Activated naive CD8-positive, alpha-beta T cell treated with anti-CD3 and anti-CD28 coated beads, Interleukin-2, amount 10 ng/mL, durations not matched to agents 7 days and 5 days (primary cell): ENCODE measurements at regions not wholly inside any gene's neighbourhood (a gene's known extent, or its start where the extent isn't known, plus 50 kb on each side); places are given as distances from the start of the nearest gene placed in this dataset.

Experiments used
- ATAC-seq: fragments of 150-1000 bp; cut with Tn5 transposase; one replicate; pipeline ENCODE4 v1.10.0; 2021; ENCODE audit warnings: low read depth, moderate library complexity
- POLR2A ChIA-PET: fragments of 350-600 bp; sonication (Branson Sonifier 250); formaldehyde crosslinking; loops from one replicate; lab custom pipeline; 2021; ENCODE audit warnings: antibody characterized with exemption; lab: Charles Lee
- DNase-seq: peaks from one replicate; pipeline ENCODE4 v3.0.0; 2021
- H3K27ac Mint-ChIP-seq: one replicate; pipeline ENCODE4 v1.8.0; 2022; ENCODE audit warnings: mild to moderate bottlenecking, mixed read lengths
- H3K27me3 Mint-ChIP-seq: one replicate; pipeline ENCODE4 v1.8.0; 2022; ENCODE audit warnings: mild to moderate bottlenecking, moderate library complexity, mixed read lengths
- H3K36me3 Mint-ChIP-seq: one replicate; pipeline ENCODE4 v1.8.0; 2021; ENCODE audit warnings: mild to moderate bottlenecking, mixed read lengths
- H3K4me1 Mint-ChIP-seq: one replicate; pipeline ENCODE4 v1.8.0; 2021; ENCODE audit warnings: mixed read lengths
- H3K4me3 Mint-ChIP-seq: one replicate; pipeline ENCODE4 v1.8.0; 2022; ENCODE audit warnings: mild to moderate bottlenecking, moderate library complexity, mixed read lengths
- H3K9me3 Mint-ChIP-seq: one replicate; pipeline ENCODE4 v1.8.0; 2021; ENCODE audit warnings: mixed read lengths

- H3K4me1 Mint-ChIP-seq: no peaks in the 10 kb centered on the region
- DNase-seq: no peak
- H3K4me3 Mint-ChIP-seq: no peak overlapping the region
- no peak overlapping the region for H3K27ac Mint-ChIP-seq
- H3K27me3 Mint-ChIP-seq: no peaks in the 10 kb centered on the region
- no peaks in the 10 kb centered on the region for H3K36me3 Mint-ChIP-seq
- H3K9me3 Mint-ChIP-seq: no peaks in the 10 kb centered on the region
- POLR2A ChIA-PET: no interaction called here
- ATAC-seq: no peak
Measured at GRCh38 chr3:181764544-181764943, 52.8 kb downstream of the SOX2 start.

- ATAC-seq (no peak), DNase-seq (no peak)
- no peaks in the 10 kb centered on the region for H3K9me3 Mint-ChIP-seq
- no peaks in the 10 kb centered on the region for H3K4me1 Mint-ChIP-seq
- H3K27me3 Mint-ChIP-seq: no peaks in the 10 kb centered on the region
- H3K27ac Mint-ChIP-seq: no peak overlapping the region
- H3K36me3 Mint-ChIP-seq: no peaks in the 10 kb centered on the region
- POLR2A ChIA-PET: no interaction called here
- no peak overlapping the region for H3K4me3 Mint-ChIP-seq
Measured at GRCh38 chr3:181770296-181770695, 58.6 kb downstream of the SOX2 start.

- no peak overlapping the region for H3K4me3 Mint-ChIP-seq
- no peaks in the 10 kb centered on the region for H3K36me3 Mint-ChIP-seq
- H3K27ac Mint-ChIP-seq: no peak overlapping the region
- DNase-seq (no peak), ATAC-seq (no peak)
- POLR2A ChIA-PET: no interaction called here
- no peaks in the 10 kb centered on the region for H3K27me3 Mint-ChIP-seq
- H3K9me3 Mint-ChIP-seq: no peaks in the 10 kb centered on the region
- H3K4me1 Mint-ChIP-seq: no peaks in the 10 kb centered on the region
Measured at GRCh38 chr3:181771120-181771519, 59.4 kb downstream of the SOX2 start.

GRCh38 chr3:181772166-181772565 is 60.4 kb downstream of the SOX2 start:
- no peak for ATAC-seq
- Mint-ChIP-seq H3K9me3 (no peaks in the 10 kb centered on the region), H3K36me3 (no peaks in the 10 kb centered on the region), H3K4me1 (no peaks in the 10 kb centered on the region), H3K27me3 (no peaks in the 10 kb centered on the region), H3K4me3 (no peak overlapping the region), H3K27ac (no peak overlapping the region)
- DNase-seq: no peak
- POLR2A ChIA-PET: no interaction called here

- POLR2A ChIA-PET: no interaction called here
- H3K36me3 Mint-ChIP-seq: no peaks in the 10 kb centered on the region
- H3K9me3 Mint-ChIP-seq: peaks cover 1% of the 10 kb centered on the region
- H3K4me3 Mint-ChIP-seq: no peak overlapping the region
- ATAC-seq: no peak
- no peak for DNase-seq
- H3K4me1 Mint-ChIP-seq: no peaks in the 10 kb centered on the region
- H3K27ac Mint-ChIP-seq: no peak overlapping the region
- no peaks in the 10 kb centered on the region for H3K27me3 Mint-ChIP-seq
Measured at GRCh38 chr3:181773921-181774320, 62.2 kb downstream of the SOX2 start.

GRCh38 chr3:181782306-181782954 is 70.7 kb downstream of the SOX2 start:
- Mint-ChIP-seq H3K27ac (no peak overlapping the region), H3K36me3 (no peaks in the 10 kb centered on the region), H3K9me3 (peaks cover 1% of the 10 kb centered on the region), H3K4me1 (no peaks in the 10 kb centered on the region), H3K4me3 (no peak overlapping the region), H3K27me3 (no peaks in the 10 kb centered on the region)
- no peak for ATAC-seq
- DNase-seq: no peak
- POLR2A ChIA-PET: no interaction called here

- Mint-ChIP-seq H3K9me3 (no peaks in the 10 kb centered on the region), H3K36me3 (no peaks in the 10 kb centered on the region), H3K4me1 (no peaks in the 10 kb centered on the region), H3K27ac (no peak overlapping the region), H3K4me3 (no peak overlapping the region), H3K27me3 (peaks cover 3% of the 10 kb centered on the region)
- ATAC-seq (no peak), DNase-seq (no peak)
- POLR2A ChIA-PET: no interaction called here
Measured at GRCh38 chr3:181790561-181790960, 78.8 kb downstream of the SOX2 start.

- Mint-ChIP-seq H3K4me3 (no peak overlapping the region), H3K4me1 (no peaks in the 10 kb centered on the region), H3K27ac (no peak overlapping the region), H3K27me3 (peaks cover 3% of the 10 kb centered on the region), H3K9me3 (no peaks in the 10 kb centered on the region), H3K36me3 (no peaks in the 10 kb centered on the region)
- DNase-seq: no peak
- ATAC-seq: no peak
- POLR2A ChIA-PET: no interaction called here
Measured at GRCh38 chr3:181791056-181791955, 79.6 kb downstream of the SOX2 start.

GRCh38 chr3:181793006-181793405 is 81.3 kb downstream of the SOX2 start:
- H3K9me3 Mint-ChIP-seq: no peaks in the 10 kb centered on the region
- H3K27me3 Mint-ChIP-seq: peaks cover 3% of the 10 kb centered on the region
- no peaks in the 10 kb centered on the region for H3K4me1 Mint-ChIP-seq
- no peaks in the 10 kb centered on the region for H3K36me3 Mint-ChIP-seq
- ATAC-seq: no peak
- H3K4me3 Mint-ChIP-seq: no peak overlapping the region
- no peak overlapping the region for H3K27ac Mint-ChIP-seq
- no peak for DNase-seq
- POLR2A ChIA-PET: no interaction called here

- H3K36me3 Mint-ChIP-seq: no peaks in the 10 kb centered on the region
- ATAC-seq (no peak), DNase-seq (no peak)
- no peaks in the 10 kb centered on the region for H3K9me3 Mint-ChIP-seq
- H3K4me3 Mint-ChIP-seq: no peak overlapping the region
- POLR2A ChIA-PET: no interaction called here
- H3K27me3 Mint-ChIP-seq: peaks cover 3% of the 10 kb centered on the region
- no peaks in the 10 kb centered on the region for H3K4me1 Mint-ChIP-seq
- no peak overlapping the region for H3K27ac Mint-ChIP-seq
Measured at GRCh38 chr3:181794011-181794790, 82.5 kb downstream of the SOX2 start.

GRCh38 chr3:181796641-181797040 is 84.9 kb downstream of the SOX2 start:
- DNase-seq (no peak), ATAC-seq (no peak)
- H3K27me3 Mint-ChIP-seq: peaks cover 3% of the 10 kb centered on the region
- no peaks in the 10 kb centered on the region for H3K36me3 Mint-ChIP-seq
- H3K4me1 Mint-ChIP-seq: no peaks in the 10 kb centered on the region
- POLR2A ChIA-PET: no interaction called here
- H3K4me3 Mint-ChIP-seq: no peak overlapping the region
- H3K9me3 Mint-ChIP-seq: no peaks in the 10 kb centered on the region
- H3K27ac Mint-ChIP-seq: no peak overlapping the region

GRCh38 chr3:181797431-181797830 is 85.7 kb downstream of the SOX2 start:
- Mint-ChIP-seq H3K27ac (no peak overlapping the region), H3K4me1 (no peaks in the 10 kb centered on the region), H3K9me3 (no peaks in the 10 kb centered on the region), H3K36me3 (no peaks in the 10 kb centered on the region), H3K27me3 (peaks cover 3% of the 10 kb centered on the region), H3K4me3 (no peak overlapping the region)
- DNase-seq (no peak), ATAC-seq (no peak)
- POLR2A ChIA-PET: no interaction called here

GRCh38 chr3:181805703-181806102 is 94.0 kb downstream of the SOX2 start:
- Mint-ChIP-seq H3K36me3 (no peaks in the 10 kb centered on the region), H3K4me3 (no peak overlapping the region), H3K4me1 (no peaks in the 10 kb centered on the region), H3K27me3 (no peaks in the 10 kb centered on the region), H3K9me3 (no peaks in the 10 kb centered on the region), H3K27ac (no peak overlapping the region)
- ATAC-seq (no peak), DNase-seq (no peak)
- POLR2A ChIA-PET: no interaction called here
